ENCODE measurements at regions not wholly inside any gene's neighbourhood (a gene's known extent, or its start where the extent isn't known, plus 50 kb on each side); places are given as distances from the start of the nearest gene placed in this dataset.

- no peak overlapping the region for H3K4me3 Mint-ChIP-seq
- H3K27ac ChIP-seq (ENCODE audit: low read depth, low read length): no peak overlapping the region
- TF ChIP-seq CTCF (conservative IDR thresholded peaks at IDR 0.05): no peak
- H3K9ac ChIP-seq (ENCODE audit: extremely low read depth, low read length, poor library complexity, severe bottlenecking): no peak overlapping the region
- H3K36me3 ChIP-seq (ENCODE audit: control insufficient read depth, insufficient read depth, low read length): no peaks in the 10 kb centered on the region
- H3K27me3 ChIP-seq (ENCODE audit: control insufficient read depth, insufficient read depth, low read length, poor library complexity, severe bottlenecking): no peaks in the 10 kb centered on the region
- no peaks in the 10 kb centered on the region for H3K4me1 Mint-ChIP-seq
- no peak for DNase-seq
- H3K36me3 Mint-ChIP-seq (ENCODE audit: low read depth): no peaks in the 10 kb centered on the region
- no peaks in the 10 kb centered on the region for H3K4me1 ChIP-seq (ENCODE audit: control insufficient read depth, insufficient read depth, low read length)
- H3K27ac Mint-ChIP-seq: no peak overlapping the region
- H3K4me3 ChIP-seq (ENCODE audit: low read length): no peak overlapping the region
- H3K9me3 ChIP-seq (ENCODE audit: control insufficient read depth, low read length): no peaks in the 10 kb centered on the region
- peaks cover 3% of the 10 kb centered on the region for H3K9me3 Mint-ChIP-seq
- H3K27me3 Mint-ChIP-seq (ENCODE audit: insufficient read depth): no peaks in the 10 kb centered on the region
Observed at GRCh38 chr18:38670486-38670885, 1104.9 kb upstream of the CELF4 start.

- Histone ChIP-seq H3K36me3 (ENCODE audit: control insufficient read depth, insufficient read depth, low read length) (no peaks in the 10 kb centered on the region), H3K4me1 (ENCODE audit: control insufficient read depth, insufficient read depth, low read length) (no peaks in the 10 kb centered on the region), H3K4me3 (ENCODE audit: low read length) (no peak overlapping the region), H3K27ac (ENCODE audit: low read depth, low read length) (no peak overlapping the region), H3K27me3 (ENCODE audit: control insufficient read depth, insufficient read depth, low read length, poor library complexity, severe bottlenecking) (no peaks in the 10 kb centered on the region), H3K9ac (ENCODE audit: extremely low read depth, low read length, poor library complexity, severe bottlenecking) (no peak overlapping the region), H3K9me3 (ENCODE audit: control insufficient read depth, low read length) (no peaks in the 10 kb centered on the region)
- TF ChIP-seq CTCF (conservative IDR thresholded peaks at IDR 0.05): no peak
- no peak for DNase-seq
- no peaks in the 10 kb centered on the region for H3K36me3 Mint-ChIP-seq (ENCODE audit: low read depth)
- H3K27ac Mint-ChIP-seq: no peak overlapping the region
- no peaks in the 10 kb centered on the region for H3K4me1 Mint-ChIP-seq
- H3K9me3 Mint-ChIP-seq: no peaks in the 10 kb centered on the region
- H3K4me3 Mint-ChIP-seq: no peak overlapping the region
- H3K27me3 Mint-ChIP-seq (ENCODE audit: insufficient read depth): no peaks in the 10 kb centered on the region
- 78% methylated on average over 1 of the region's 1 CpG; no CpG with 5 or more reads in 1 of the 2 experiments for WGBS, 2 experiments (ENCODE audit: insufficient coverage in 1 of 2, insufficient read length in 1 of 2)
Observed at GRCh38 chr18:38664929-38665328, 1099.3 kb upstream of the CELF4 start.

- Mint-ChIP-seq H3K36me3 (ENCODE audit: low read depth) (no peaks in the 10 kb centered on the region), H3K4me3 (no peak overlapping the region), H3K9me3 (no peaks in the 10 kb centered on the region), H3K4me1 (no peaks in the 10 kb centered on the region), H3K27me3 (ENCODE audit: insufficient read depth) (no peaks in the 10 kb centered on the region), H3K27ac (no peak overlapping the region)
- Histone ChIP-seq H3K36me3 (ENCODE audit: control insufficient read depth, insufficient read depth, low read length) (no peaks in the 10 kb centered on the region), H3K4me1 (ENCODE audit: control insufficient read depth, insufficient read depth, low read length) (no peaks in the 10 kb centered on the region), H3K9me3 (ENCODE audit: control insufficient read depth, low read length) (no peaks in the 10 kb centered on the region), H3K9ac (ENCODE audit: extremely low read depth, low read length, poor library complexity, severe bottlenecking) (no peak overlapping the region), H3K27ac (ENCODE audit: low read depth, low read length) (no peak overlapping the region), H3K4me3 (ENCODE audit: low read length) (no peak overlapping the region), H3K27me3 (ENCODE audit: control insufficient read depth, insufficient read depth, low read length, poor library complexity, severe bottlenecking) (no peaks in the 10 kb centered on the region)
- WGBS, 2 experiments (ENCODE audit: insufficient coverage in 1 of 2, insufficient read length in 1 of 2): 80 to 88% methylated on average over 1 of the region's 1 CpG
- no peak for TF ChIP-seq CTCF (conservative IDR thresholded peaks at IDR 0.05)
- no peak for DNase-seq
Observed at GRCh38 chr18:38663682-38664081, 1098.1 kb upstream of the CELF4 start.

Data from endodermal cell (in vitro differentiated cells).